GM13976 (cell line): ENCODE measurements at regions not wholly inside any gene's neighbourhood (a gene's known extent, or its start where the extent isn't known, plus 50 kb on each side); places are given as distances from the start of the nearest gene placed in this dataset.

Experiments
- DNase-seq: peaks from one replicate; pipeline ENCODE4 v3.0.0; 2012; ENCODE audit warnings: low spot score
- CTCF ChIP-seq: IDR thresholded peaks from 2 replicates; pipeline ENCODE4 v1.5.1; 2012; ENCODE audit warnings: borderline replicate concordance, mild to moderate bottlenecking; ENCODE audit not compliant: insufficient read depth; ENCODE audit errors: extremely low read depth, missing control alignments, control extremely low read depth
- in situ Hi-C: fragments of 300-500 bp; cut with MboI; formaldehyde crosslinking; loops from one replicate; pipeline ENCODE4 v1.12.0; 2022; ENCODE audit warnings: low sequenced_read_pairs, mixed read lengths, inconsistent platforms; ENCODE audit not compliant: unreplicated experiment

GRCh38 chr2:185050804-185051203 is 452.5 kb downstream of the ZNF804A start:
- DNase-seq, result no peak
- TF ChIP-seq CTCF, result no peak
- in situ Hi-C loops, result no loop called here

GRCh38 chr2:185063761-185064160 is 465.4 kb downstream of the ZNF804A start:
- DNase-seq, result no peak
- TF ChIP-seq CTCF, result no peak
- in situ Hi-C loops, result no loop called here

GRCh38 chr2:185066128-185066527 is 467.8 kb downstream of the ZNF804A start:
- no peak for TF ChIP-seq CTCF
- DNase-seq, result no peak
- in situ Hi-C loops, result no loop called here

- no peak for TF ChIP-seq CTCF
- in situ Hi-C loops, result no loop called here
- no peak for DNase-seq
These were observed 470.8 kb downstream of the ZNF804A start for GRCh38 chr2:185069107-185069506.

- no peak for DNase-seq
- in situ Hi-C loops, result no loop called here
- no peak for TF ChIP-seq CTCF
These were observed 475.8 kb downstream of the ZNF804A start for GRCh38 chr2:185074156-185074555.

- in situ Hi-C loops, result no loop called here
- DNase-seq, result no peak
- no peak for TF ChIP-seq CTCF
These were observed 484.4 kb downstream of the ZNF804A start for GRCh38 chr2:185082749-185083148.

GRCh38 chr2:185108588-185108987 is 510.3 kb downstream of the ZNF804A start:
- in situ Hi-C loops, result no loop called here
- DNase-seq, result no peak
- TF ChIP-seq CTCF, result no peak
